ENCODE measurements at regions not wholly inside any gene's neighbourhood (a gene's known extent, or its start where the extent isn't known, plus 50 kb on each side); places are given as distances from the start of the nearest gene placed in this dataset.

GRCh38 chr5:164909673-164910072 is 1404.3 kb downstream of the MAT2B start:
- no peaks in the 10 kb centered on the region for H3K27me3 ChIP-seq (ENCODE audit: control insufficient read depth in 2 of 2, insufficient read depth in 2 of 2, low read length in 2 of 2)
- no peaks in the 10 kb centered on the region for H3K36me3 Mint-ChIP-seq
- WGBS (ENCODE audit: insufficient coverage) = no CpG with 5 or more reads among the region's 3 CpGs

DNA sequence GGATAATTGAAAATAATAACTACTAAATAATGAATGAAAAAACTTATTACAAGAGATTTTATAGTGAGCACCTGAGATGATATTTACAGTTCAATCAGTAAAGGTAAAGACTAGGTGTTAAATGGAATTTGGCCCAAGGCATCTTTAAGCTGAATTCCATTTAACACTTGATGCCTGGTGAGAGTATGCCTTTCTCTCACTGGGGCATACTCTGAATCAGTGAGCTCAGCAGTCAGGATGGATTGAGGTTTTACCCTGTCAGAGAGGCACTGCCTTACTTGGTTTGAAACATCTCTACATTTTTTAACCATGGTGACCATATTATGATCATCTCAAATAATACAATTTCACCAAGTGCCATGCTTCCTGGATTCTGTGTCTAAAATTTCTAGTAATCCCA is 1416.3 kb downstream of the MAT2B start:
- no peaks in the 10 kb centered on the region for H3K27me3 Mint-ChIP-seq (ENCODE audit: low read depth in 3 of 3)
- H3K9me3 ChIP-seq (replicated peaks in 1 of 2; ENCODE audit: control insufficient read depth in 1 of 2, insufficient read depth in 1 of 2, low read length in 2 of 2) = peaks cover 13 to 15% of the 10 kb centered on the region in 2 donors
- H3K9me3 Mint-ChIP-seq = peaks cover 3 to 27% (median 18%) of the 10 kb centered on the region in 7 donors
- no peaks in the 10 kb centered on the region for H3K79me2 ChIP-seq (ENCODE audit: insufficient read depth, low read length)
- no peak for DNase-seq
- no peak overlapping the region for H3K27ac ChIP-seq (ENCODE audit: low read depth in 1 of 2, low read length in 2 of 2)
- H3K27me3 ChIP-seq (ENCODE audit: control insufficient read depth in 2 of 2, insufficient read depth in 2 of 2, low read length in 2 of 2) = no peaks in the 10 kb centered on the region
- H3K36me3 ChIP-seq (replicated peaks in 1 of 2; ENCODE audit: control insufficient read depth in 1 of 2, insufficient read depth in 2 of 2, low read length in 2 of 2) = no peaks in the 10 kb centered on the region
- TF ChIP-seq, protein P1, sequence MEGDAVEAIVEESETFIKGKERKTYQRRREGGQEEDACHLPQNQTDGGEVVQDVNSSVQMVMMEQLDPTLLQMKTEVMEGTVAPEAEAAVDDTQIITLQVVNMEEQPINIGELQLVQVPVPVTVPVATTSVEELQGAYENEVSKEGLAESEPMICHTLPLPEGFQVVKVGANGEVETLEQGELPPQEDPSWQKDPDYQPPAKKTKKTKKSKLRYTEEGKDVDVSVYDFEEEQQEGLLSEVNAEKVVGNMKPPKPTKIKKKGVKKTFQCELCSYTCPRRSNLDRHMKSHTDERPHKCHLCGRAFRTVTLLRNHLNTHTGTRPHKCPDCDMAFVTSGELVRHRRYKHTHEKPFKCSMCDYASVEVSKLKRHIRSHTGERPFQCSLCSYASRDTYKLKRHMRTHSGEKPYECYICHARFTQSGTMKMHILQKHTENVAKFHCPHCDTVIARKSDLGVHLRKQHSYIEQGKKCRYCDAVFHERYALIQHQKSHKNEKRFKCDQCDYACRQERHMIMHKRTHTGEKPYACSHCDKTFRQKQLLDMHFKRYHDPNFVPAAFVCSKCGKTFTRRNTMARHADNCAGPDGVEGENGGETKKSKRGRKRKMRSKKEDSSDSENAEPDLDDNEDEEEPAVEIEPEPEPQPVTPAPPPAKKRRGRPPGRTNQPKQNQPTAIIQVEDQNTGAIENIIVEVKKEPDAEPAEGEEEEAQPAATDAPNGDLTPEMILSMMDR (IDR thresholded peaks at IDR 0.05) = no peak
- no peak overlapping the region for H3K9ac ChIP-seq (ENCODE audit: insufficient read depth, low read length, poor library complexity, severe bottlenecking)
- no peaks in the 10 kb centered on the region for H4K20me1 ChIP-seq (ENCODE audit: insufficient read depth, low read length)
- no peak overlapping the region for H3K4me2 ChIP-seq (replicated peaks; ENCODE audit: extremely low read depth, low read length, poor library complexity, severe bottlenecking)
- H3K4me1 ChIP-seq (ENCODE audit: control insufficient read depth in 1 of 2, insufficient read depth in 2 of 2, low read length in 2 of 2) = no peaks in the 10 kb centered on the region
- H3K4me1 Mint-ChIP-seq = no peaks in the 10 kb centered on the region
- H3K4me3 Mint-ChIP-seq = no peak overlapping the region
- H2AFZ ChIP-seq (ENCODE audit: insufficient read depth, low read depth, low read length, poor library complexity, severe bottlenecking) = no peak overlapping the region
- intact Hi-C loops (cut with micrococcal nuclease) = no loop called here
- no peak overlapping the region for H3K27ac Mint-ChIP-seq
- no peak overlapping the region for H3K4me3 ChIP-seq (replicated peaks in 1 of 3; ENCODE audit: low read depth in 2 of 3, low read length in 3 of 3)
- no peaks in the 10 kb centered on the region for H3K36me3 Mint-ChIP-seq

More at GRCh38 chr5:164909673-164910072, 1404.3 kb downstream of the MAT2B start:
- Histone ChIP-seq H3K4me3 (replicated peaks in 1 of 3; ENCODE audit: low read depth in 2 of 3, low read length in 3 of 3) (no peak overlapping the region), H4K20me1 (ENCODE audit: insufficient read depth, low read length) (no peaks in the 10 kb centered on the region), H3K27ac (ENCODE audit: low read depth in 1 of 2, low read length in 2 of 2) (no peak overlapping the region), H3K9ac (ENCODE audit: insufficient read depth, low read length, poor library complexity, severe bottlenecking) (no peak overlapping the region), H3K4me1 (ENCODE audit: control insufficient read depth in 1 of 2, insufficient read depth in 2 of 2, low read length in 2 of 2) (no peaks in the 10 kb centered on the region), H3K79me2 (ENCODE audit: insufficient read depth, low read length) (no peaks in the 10 kb centered on the region), H3K36me3 (replicated peaks in 1 of 2; ENCODE audit: control insufficient read depth in 1 of 2, insufficient read depth in 2 of 2, low read length in 2 of 2) (no peaks in the 10 kb centered on the region), H3K9me3 (replicated peaks in 1 of 2; ENCODE audit: control insufficient read depth in 1 of 2, insufficient read depth in 1 of 2, low read length in 2 of 2) (no peaks in the 10 kb centered on the region), H2AFZ (ENCODE audit: insufficient read depth, low read depth, low read length, poor library complexity, severe bottlenecking) (no peak overlapping the region), H3K4me2 (replicated peaks; ENCODE audit: extremely low read depth, low read length, poor library complexity, severe bottlenecking) (no peak overlapping the region)
- intact Hi-C loops (cut with micrococcal nuclease) = no loop called here
- no peak overlapping the region for H3K4me3 Mint-ChIP-seq
- TF ChIP-seq, protein P1 (IDR thresholded peaks at IDR 0.05) = no peak
- peaks cover 1 to 8% (median 3%) of the 10 kb centered on the region in 7 donors for H3K9me3 Mint-ChIP-seq
- no peaks in the 10 kb centered on the region for H3K27me3 Mint-ChIP-seq (ENCODE audit: low read depth in 3 of 3)
- H3K4me1 Mint-ChIP-seq = no peaks in the 10 kb centered on the region
- H3K27ac Mint-ChIP-seq = no peak overlapping the region
- DNase-seq = no peak

Measured in CD14-positive monocyte (primary cell).